ENCODE measurements at regions not wholly inside any gene's neighbourhood (a gene's known extent, or its start where the extent isn't known, plus 50 kb on each side); places are given as distances from the start of the nearest gene placed in this dataset.

GRCh38 chr13:106138620-106139019 is 396.8 kb downstream of the EFNB2 start:
- TF ChIP-seq YY1 (IDR thresholded peaks at IDR 0.05; ENCODE audit: low read depth) = no peak
- no peak for TF ChIP-seq REST (IDR thresholded peaks at IDR 0.05; ENCODE audit: low read depth)
- TF ChIP-seq EP300 (IDR thresholded peaks at IDR 0.05; ENCODE audit: borderline replicate concordance) = no peak
- TF ChIP-seq EGR1 (IDR thresholded peaks at IDR 0.05) = no peak
- no peak for TF ChIP-seq RAD21 (IDR thresholded peaks at IDR 0.05; ENCODE audit: low read depth)
- no peak for TF ChIP-seq MAX (IDR thresholded peaks at IDR 0.05)
- TF ChIP-seq TEAD4 (IDR thresholded peaks at IDR 0.05) = no peak
- TF ChIP-seq NFIC (IDR thresholded peaks at IDR 0.05) = no peak
- TF ChIP-seq TAF1 (IDR thresholded peaks at IDR 0.05; ENCODE audit: low read depth) = no peak
